ENCODE measurements at regions not wholly inside any gene's neighbourhood (a gene's known extent, or its start where the extent isn't known, plus 50 kb on each side); places are given as distances from the start of the nearest gene placed in this dataset.

- no peak for TF ChIP-seq CTCF (conservative IDR thresholded peaks at IDR 0.05 in 1 of 2, IDR thresholded peaks at IDR 0.05 in 1 of 2; ENCODE audit: extremely low read depth in 1 of 2, insufficient read depth in 1 of 2, low read depth in 1 of 2, low read length in 2 of 2)
- TF ChIP-seq EZH2 (IDR thresholded peaks at IDR 0.05; ENCODE audit: borderline replicate concordance, low read length), result no peak
Measured at GRCh38 chr13:58823701-58824100, 1192.2 kb downstream of the PCDH17 start.

Measured in mammary epithelial cell (primary cell).